ENCODE measurements at regions not wholly inside any gene's neighbourhood (a gene's known extent, or its start where the extent isn't known, plus 50 kb on each side); places are given as distances from the start of the nearest gene placed in this dataset.

- TF ChIP-seq YY1 (IDR thresholded peaks at IDR 0.05; ENCODE audit: low read depth) (no peak), REST (IDR thresholded peaks at IDR 0.05; ENCODE audit: low read depth) (no peak), USF1 (IDR thresholded peaks at IDR 0.05) (no peak), EP300 (IDR thresholded peaks at IDR 0.05; ENCODE audit: borderline replicate concordance) (no peak), FOXM1 (IDR thresholded peaks at IDR 0.05; ENCODE audit: borderline replicate concordance, low read depth) (no peak), RAD21 (IDR thresholded peaks at IDR 0.05; ENCODE audit: low read depth) (no peak)
Measured at GRCh38 chr2:126770466-126770865, 114.5 kb downstream of the GYPC start.

Data from Ishikawa (cell line).